ENCODE measurements at regions not wholly inside any gene's neighbourhood (a gene's known extent, or its start where the extent isn't known, plus 50 kb on each side); places are given as distances from the start of the nearest gene placed in this dataset.

- DNase-seq (ENCODE audit: low read depth, low spot score) (no peak), ATAC-seq (no peak)
- Histone ChIP-seq H3K36me3 (ENCODE audit: control insufficient read depth in 1 of 2, insufficient read depth in 2 of 2, low read length in 2 of 2) (no peaks in the 10 kb centered on the region), H3K9me2 (ENCODE audit: insufficient read depth) (no peaks in the 10 kb centered on the region), H3K4me3 (replicated peaks in 1 of 2; ENCODE audit: low read depth in 1 of 2, low read length in 2 of 2) (no peak overlapping the region), H3K27ac (ENCODE audit: low read depth, low read length) (no peak overlapping the region), H3K79me2 (ENCODE audit: insufficient read depth, low read length) (no peaks in the 10 kb centered on the region), H3K9me3 (ENCODE audit: control insufficient read depth in 1 of 2, insufficient read depth in 1 of 2, low read depth in 1 of 2, low read length in 2 of 2) (no peaks in the 10 kb centered on the region), H4K20me1 (ENCODE audit: insufficient read depth) (no peaks in the 10 kb centered on the region), H2AFZ (ENCODE audit: low read depth, low read length, poor library complexity, severe bottlenecking) (no peak overlapping the region), H3K27me3 (ENCODE audit: insufficient read depth, low read length) (no peaks in the 10 kb centered on the region), H3K9ac (ENCODE audit: low read length) (no peak overlapping the region), H3K4me2 (ENCODE audit: low read length) (no peak overlapping the region), H3K4me1 (ENCODE audit: control insufficient read depth in 1 of 2, insufficient read depth in 2 of 2, low read length in 2 of 2) (no peaks in the 10 kb centered on the region)
- intact Hi-C loops (cut with micrococcal nuclease), result no loop called here
- no peak for TF ChIP-seq ZFX (IDR thresholded peaks at IDR 0.05)
- no peak for TF ChIP-seq YY1 (IDR thresholded peaks at IDR 0.05; ENCODE audit: extremely low read depth, insufficient replicate concordance, low read depth, low read length)
- TF ChIP-seq SP1 (IDR thresholded peaks at IDR 0.05; ENCODE audit: low read depth), result no peak
- no peak for TF ChIP-seq SRF (IDR thresholded peaks at IDR 0.05; ENCODE audit: low read depth)
- TF ChIP-seq POLR2A (IDR thresholded peaks at IDR 0.05; ENCODE audit: borderline replicate concordance, extremely low read depth, insufficient read depth, insufficient read length), result no peak
- TF ChIP-seq ZNF274 (IDR thresholded peaks at IDR 0.05; ENCODE audit: low read depth, low read length), result no peak
- CTCF ChIA-PET, result no interaction called here
- POLR2A ChIA-PET, result no interaction called here
- RAD21 ChIA-PET (ENCODE audit: low non-redundant PET in 1 of 2, low total read pairs in 2 of 2, uncharacterized antibody in 2 of 2, unreplicated experiment in 2 of 2), result no interaction called here
- no TSS peak for BruUV-seq (replicated peaks)
These were observed 77.5 kb upstream of the CASK start for GRCh38 chrX:42000836-42001235.

- RAD21 ChIA-PET (ENCODE audit: low non-redundant PET in 1 of 2, low total read pairs in 2 of 2, uncharacterized antibody in 2 of 2, unreplicated experiment in 2 of 2), result no interaction called here
- CTCF ChIA-PET, result no interaction called here
- Histone ChIP-seq H3K4me3 (replicated peaks in 1 of 2; ENCODE audit: low read depth in 1 of 2, low read length in 2 of 2) (peak overlapping the region in 1 of 2 experiments; percentile 30; a peak in 3 of 4 replicates), H2AFZ (ENCODE audit: low read depth, low read length, poor library complexity, severe bottlenecking) (peak overlapping the region; percentile 85), H3K9me3 (ENCODE audit: control insufficient read depth in 1 of 2, insufficient read depth in 1 of 2, low read depth in 1 of 2, low read length in 2 of 2) (no peaks in the 10 kb centered on the region), H3K36me3 (ENCODE audit: control insufficient read depth in 1 of 2, insufficient read depth in 2 of 2, low read length in 2 of 2) (no peaks in the 10 kb centered on the region), H3K27me3 (ENCODE audit: insufficient read depth, low read length) (no peaks in the 10 kb centered on the region), H3K27ac (ENCODE audit: low read depth, low read length) (no peak overlapping the region), H3K9ac (ENCODE audit: low read length) (no peak overlapping the region), H4K20me1 (ENCODE audit: insufficient read depth) (no peaks in the 10 kb centered on the region), H3K9me2 (ENCODE audit: insufficient read depth) (no peaks in the 10 kb centered on the region), H3K4me2 (ENCODE audit: low read length) (peak overlapping the region; percentile 72), H3K4me1 (ENCODE audit: control insufficient read depth in 1 of 2, insufficient read depth in 2 of 2, low read length in 2 of 2) (peaks cover 11 to 18% of the 10 kb centered on the region in 2 experiments; a peak in 3 of 4 replicates), H3K79me2 (ENCODE audit: insufficient read depth, low read length) (no peaks in the 10 kb centered on the region)
- peak; percentile 41 for DNase-seq (ENCODE audit: low read depth, low spot score)
- BruUV-seq (replicated peaks), result no TSS peak
- peak; percentile 78 for ATAC-seq
- no peak for TF ChIP-seq FOSL1 (IDR thresholded peaks at IDR 0.05; ENCODE audit: low read depth)
- TF ChIP-seq JUND (IDR thresholded peaks at IDR 0.05), result peak; percentile 33; the same call in 1 of the 2 replicates
- 0 out of 2 replicates have a peak, but pooled peaks have one; percentile 6 for TF ChIP-seq RAD21 (IDR thresholded peaks at IDR 0.05; ENCODE audit: low read depth)
- no peak for TF ChIP-seq REST (IDR thresholded peaks at IDR 0.05; ENCODE audit: low read depth)
- 0 out of 2 replicates have a peak, but pooled peaks have one; percentile 35 for TF ChIP-seq CBX3 (IDR thresholded peaks at IDR 0.05; ENCODE audit: low read depth)
- peak; percentile 59; the same call in 1 of the 2 replicates for TF ChIP-seq SP1 (IDR thresholded peaks at IDR 0.05; ENCODE audit: low read depth)
- peak; percentile 96 for TF ChIP-seq EGR1 (IDR thresholded peaks at IDR 0.05; ENCODE audit: low read depth)
- no peak for TF ChIP-seq EZH2phosphoT487 (IDR thresholded peaks at IDR 0.05; ENCODE audit: borderline replicate concordance)
- POLR2A ChIA-PET, result no interaction called here
- intact Hi-C loops (cut with micrococcal nuclease), result no loop called here
These were observed 61.3 kb upstream of the CASK start for GRCh38 chrX:41984628-41985027.

All from HCT116 (cell line).